ENCODE measurements at regions not wholly inside any gene's neighbourhood (a gene's known extent, or its start where the extent isn't known, plus 50 kb on each side); places are given as distances from the start of the nearest gene placed in this dataset.

- no peak for TF ChIP-seq CTCF (conservative IDR thresholded peaks at IDR 0.05; ENCODE audit: low read length)
- no peak for TF ChIP-seq EZH2phosphoT487 (IDR thresholded peaks at IDR 0.05; ENCODE audit: borderline replicate concordance)
These were observed 690.5 kb upstream of the SOX9 start for GRCh38 chr17:71430281-71430680.

All from Loucy (cell line).